Gastrocnemius medialis (tissue), 4 donors: ENCODE measurements at regions not wholly inside any gene's neighbourhood (a gene's known extent, or its start where the extent isn't known, plus 50 kb on each side); places are given as distances from the start of the nearest gene placed in this dataset.

Experiments
- ATAC-seq, 2 donors: fragments of 150-250 bp; one replicate each; pipeline ENCODE4 v1.9.1; 2016
- DNase-seq, 2 donors: peaks; one replicate each; pipeline ENCODE4 v3.0.0-alpha.2; 2019
- H3K27ac ChIP-seq, 4 donors: fragments of 200-600 bp; sonication (generic); 1 replicate in 1 of 4; 2 replicates in 3 of 4; pipeline ENCODE4 v1.5.1; 2016 to 2018; ENCODE audit warnings: mild to moderate bottlenecking in 2 of 4, moderate library complexity in 1 of 4
- H3K27me3 ChIP-seq, 3 donors: fragments of 200-600 bp; sonication (generic) in 2 of 3; 1 replicate in 1 of 3; 2 replicates in 2 of 3; pipeline versions ENCODE4 v1.5.1 to v1.6.0; 2016 to 2019; ENCODE audit warnings: mild to moderate bottlenecking in 1 of 3, moderate library complexity in 1 of 3
- H3K36me3 ChIP-seq, 2 donors: fragments of 200-600 bp; sonication (generic) in 1 of 2; one replicate each; pipeline ENCODE4 v1.5.1; 2017 to 2018
- H3K4me1 ChIP-seq, 2 donors: fragments of 200-600 bp; sonication (generic) in 1 of 2; one replicate each; pipeline ENCODE4 v1.5.1; 2016 to 2017; ENCODE audit warnings: mild to moderate bottlenecking in 2 of 2
- H3K4me3 ChIP-seq, 4 donors: fragments of 200-600 bp; sonication (generic) in 3 of 4; 1 replicate in 1 of 4; 2 replicates in 3 of 4; pipeline ENCODE4 v1.5.1; 2016 to 2019; ENCODE audit warnings: mild to moderate bottlenecking in 2 of 4
- H3K9me3 ChIP-seq, 3 donors: fragments of 200-600 bp; sonication (generic) in 2 of 3; 1 replicate in 1 of 3; 2 replicates in 2 of 3; pipeline ENCODE4 v1.5.1; 2016 to 2019
- CTCF ChIP-seq, 5 experiments: fragments of 450-650 bp in 3 of 5; fragments of 200-600 bp in 2 of 5; sonication (generic) in 2 of 5; IDR thresholded peaks in 4 of 5; conservative IDR thresholded peaks in 1 of 5; 1 replicate in 4 of 5; 2 replicates in 1 of 5; pipeline ENCODE4 v1.5.1; 2016 to 2019; ENCODE audit warnings: antibody characterized with exemption in 5 of 5, mild to moderate bottlenecking in 3 of 5, moderate library complexity in 3 of 5
- POLR2A ChIP-seq, 2 donors: fragments of 450-650 bp; IDR thresholded peaks; one replicate each; pipeline ENCODE4 v1.6.1; 2017; ENCODE audit warnings: antibody characterized with exemption in 2 of 2, mild to moderate bottlenecking in 2 of 2, moderate library complexity in 2 of 2
- in situ Hi-C, 4 donors: fragments of 200-750 bp; cut with MboI; loops; one replicate each; pipeline versions ENCODE4 v1.15.0 to v1.8.0; 2017; ENCODE audit warnings: low sequenced_read_pairs in 4 of 4
- intact Hi-C: fragments of 100-400 bp; cut with DNase I; formaldehyde crosslinking; loops from one replicate; pipeline ENCODE4 v1.15.1; 2023; ENCODE audit warnings: low total_unique reads

DNA sequence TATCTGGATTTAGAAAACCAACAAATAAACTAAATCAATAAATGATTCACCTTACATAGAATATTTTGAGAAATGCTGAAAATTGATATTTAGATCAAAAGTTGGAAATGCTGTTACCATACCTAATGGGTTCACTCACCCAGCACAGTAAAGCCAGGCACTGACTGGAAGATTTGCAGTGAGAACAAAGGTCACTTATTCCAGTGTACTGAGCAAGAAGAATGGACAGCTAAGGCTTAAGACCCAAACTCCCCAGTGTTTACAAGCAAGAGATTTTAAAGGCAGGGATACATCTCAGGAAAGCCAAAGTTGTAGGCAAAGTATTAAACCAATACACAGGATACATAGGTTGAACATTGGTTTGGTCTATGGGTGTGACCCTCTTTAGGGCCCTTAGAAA lies 523.9 kb upstream of the PCDH9 start:
- no peak overlapping the region for H3K27ac ChIP-seq
- ATAC-seq (no peak), DNase-seq (no peak)
- in situ Hi-C loops (no loop called here), intact Hi-C loops (no loop called here)
- H3K9me3 ChIP-seq: no peaks in the 10 kb centered on the region
- no peak for TF ChIP-seq CTCF (IDR thresholded peaks at IDR 0.05 in 4 of 5, conservative IDR thresholded peaks at IDR 0.05 in 1 of 5)
- TF ChIP-seq POLR2A (IDR thresholded peaks at IDR 0.05): no peak
- H3K4me1 ChIP-seq: no peaks in the 10 kb centered on the region
- no peak overlapping the region for H3K4me3 ChIP-seq
- H3K27me3 ChIP-seq: no peaks in the 10 kb centered on the region
- H3K36me3 ChIP-seq: no peaks in the 10 kb centered on the region

- no peaks in the 10 kb centered on the region for H3K36me3 ChIP-seq
- H3K9me3 ChIP-seq: no peaks in the 10 kb centered on the region
- no peak overlapping the region for H3K4me3 ChIP-seq
- H3K27ac ChIP-seq: no peak overlapping the region
- in situ Hi-C loops (no loop called here), intact Hi-C loops (no loop called here)
- no peak for TF ChIP-seq POLR2A (IDR thresholded peaks at IDR 0.05)
- TF ChIP-seq CTCF (IDR thresholded peaks at IDR 0.05 in 4 of 5, conservative IDR thresholded peaks at IDR 0.05 in 1 of 5): no peak
- H3K27me3 ChIP-seq: no peaks in the 10 kb centered on the region
- ATAC-seq (no peak), DNase-seq (no peak)
- no peaks in the 10 kb centered on the region for H3K4me1 ChIP-seq
Observed at GRCh38 chr13:67752759-67753158, 522.6 kb upstream of the PCDH9 start.

- Histone ChIP-seq H3K36me3 (no peaks in the 10 kb centered on the region), H3K4me1 (no peaks in the 10 kb centered on the region), H3K9me3 (no peaks in the 10 kb centered on the region), H3K27me3 (no peaks in the 10 kb centered on the region), H3K27ac (no peak overlapping the region), H3K4me3 (no peak overlapping the region)
- intact Hi-C loops: no loop called here
- in situ Hi-C loops: no loop called here
- no peak for DNase-seq
- no peak for TF ChIP-seq CTCF (IDR thresholded peaks at IDR 0.05 in 4 of 5, conservative IDR thresholded peaks at IDR 0.05 in 1 of 5)
- TF ChIP-seq POLR2A (IDR thresholded peaks at IDR 0.05): no peak
- no peak for ATAC-seq
Observed at GRCh38 chr13:67742478-67742877, 512.3 kb upstream of the PCDH9 start.

DNA sequence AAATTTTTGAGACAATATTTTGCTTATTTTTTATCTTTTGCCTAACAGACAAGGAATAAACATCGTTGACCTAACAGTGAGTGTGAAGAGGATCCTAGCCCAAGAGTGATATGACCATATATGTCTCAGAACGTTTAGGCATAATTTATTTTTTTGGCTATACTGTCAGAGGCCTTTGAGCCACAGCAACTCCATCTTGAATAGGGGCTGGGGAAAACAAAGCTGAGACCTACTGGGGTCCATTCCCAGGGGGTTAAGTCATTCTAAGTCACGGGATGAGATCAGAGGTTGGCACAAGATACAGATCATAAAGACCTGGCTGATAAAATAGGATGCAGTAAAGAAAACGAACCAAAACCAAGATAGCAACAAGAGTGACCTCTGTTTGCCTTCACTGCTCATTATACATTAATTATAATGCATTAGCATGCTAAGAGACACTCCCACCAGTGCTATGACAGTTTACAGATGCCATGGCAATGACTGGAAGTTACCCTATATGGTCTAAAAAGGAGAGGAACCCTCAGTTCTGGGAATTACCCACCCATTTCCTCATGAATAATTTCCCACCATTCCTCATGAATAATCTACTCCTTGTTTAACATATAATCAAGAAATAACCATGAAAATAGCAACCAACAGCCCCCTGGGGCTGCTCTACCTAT lies 510.9 kb upstream of the PCDH9 start:
- in situ Hi-C loops (no loop called here), intact Hi-C loops (no loop called here)
- Histone ChIP-seq H3K4me1 (no peaks in the 10 kb centered on the region), H3K4me3 (no peak overlapping the region), H3K36me3 (no peaks in the 10 kb centered on the region), H3K9me3 (no peaks in the 10 kb centered on the region), H3K27ac (no peak overlapping the region), H3K27me3 (no peaks in the 10 kb centered on the region)
- TF ChIP-seq POLR2A (IDR thresholded peaks at IDR 0.05) (no peak), CTCF (IDR thresholded peaks at IDR 0.05 in 4 of 5, conservative IDR thresholded peaks at IDR 0.05 in 1 of 5) (no peak)
- DNase-seq: no peak
- no peak for ATAC-seq
